ENCODE measurements at regions not wholly inside any gene's neighbourhood (a gene's known extent, or its start where the extent isn't known, plus 50 kb on each side); places are given as distances from the start of the nearest gene placed in this dataset.

GRCh38 chr6:92723390-92723931, 695.9 kb downstream of the EPHA7 start:
- Histone ChIP-seq H3K36me3 (ENCODE audit: control insufficient read depth, insufficient read depth, low read length) (no peaks in the 10 kb centered on the region), H3K4me1 (ENCODE audit: control insufficient read depth, insufficient read depth, low read length) (no peaks in the 10 kb centered on the region), H3K4me3 (ENCODE audit: low read depth, low read length) (no peak overlapping the region), H3K9me3 (ENCODE audit: control insufficient read depth, insufficient read depth, low read length) (no peaks in the 10 kb centered on the region), H3K27ac (ENCODE audit: low read depth, low read length) (no peak overlapping the region), H3K27me3 (ENCODE audit: control insufficient read depth, insufficient read depth, low read length) (no peaks in the 10 kb centered on the region)
- DNase-seq (ENCODE audit: low read depth in 4 of 6, low spot score in 6 of 6): no peak
- WGBS (ENCODE audit: insufficient coverage): 95% methylated on average over 42 of the region's 45 CpGs

GRCh38 chr6:92719773-92720172, 699.6 kb downstream of the EPHA7 start:
- H3K4me3 ChIP-seq (ENCODE audit: low read depth, low read length): no peak overlapping the region
- H3K27ac ChIP-seq (ENCODE audit: low read depth, low read length): no peak overlapping the region
- H3K9me3 ChIP-seq (ENCODE audit: control insufficient read depth, insufficient read depth, low read length): no peaks in the 10 kb centered on the region
- no peaks in the 10 kb centered on the region for H3K36me3 ChIP-seq (ENCODE audit: control insufficient read depth, insufficient read depth, low read length)
- no peaks in the 10 kb centered on the region for H3K27me3 ChIP-seq (ENCODE audit: control insufficient read depth, insufficient read depth, low read length)
- 92% methylated on average over 2 of the region's 3 CpGs for whole genome bisulfite sequencing (ENCODE audit: insufficient coverage)
- no peak for DNase-seq (ENCODE audit: low read depth in 4 of 6, low spot score in 6 of 6)
- H3K4me1 ChIP-seq (ENCODE audit: control insufficient read depth, insufficient read depth, low read length): no peaks in the 10 kb centered on the region

- H3K36me3 ChIP-seq (ENCODE audit: control insufficient read depth, insufficient read depth, low read length): no peaks in the 10 kb centered on the region
- no peaks in the 10 kb centered on the region for H3K4me1 ChIP-seq (ENCODE audit: control insufficient read depth, insufficient read depth, low read length)
- no peaks in the 10 kb centered on the region for H3K9me3 ChIP-seq (ENCODE audit: control insufficient read depth, insufficient read depth, low read length)
- no peak overlapping the region for H3K27ac ChIP-seq (ENCODE audit: low read depth, low read length)
- WGBS (ENCODE audit: insufficient coverage): no CpG with 5 or more reads among the region's 4 CpGs
- no peak for DNase-seq (ENCODE audit: low read depth in 4 of 6, low spot score in 6 of 6)
- H3K27me3 ChIP-seq (ENCODE audit: control insufficient read depth, insufficient read depth, low read length): no peaks in the 10 kb centered on the region
- no peak overlapping the region for H3K4me3 ChIP-seq (ENCODE audit: low read depth, low read length)
Observed at GRCh38 chr6:92716638-92717037, 702.7 kb downstream of the EPHA7 start.

- peak in 1 of 6 donors; percentile 35 for DNase-seq (ENCODE audit: low read depth in 4 of 6, low spot score in 6 of 6)
- Histone ChIP-seq H3K9me3 (ENCODE audit: control insufficient read depth, insufficient read depth, low read length) (no peaks in the 10 kb centered on the region), H3K27ac (ENCODE audit: low read depth, low read length) (no peak overlapping the region), H3K27me3 (ENCODE audit: control insufficient read depth, insufficient read depth, low read length) (no peaks in the 10 kb centered on the region), H3K36me3 (ENCODE audit: control insufficient read depth, insufficient read depth, low read length) (no peaks in the 10 kb centered on the region), H3K4me3 (ENCODE audit: low read depth, low read length) (no peak overlapping the region), H3K4me1 (ENCODE audit: control insufficient read depth, insufficient read depth, low read length) (no peaks in the 10 kb centered on the region)
Observed at GRCh38 chr6:92715991-92716390, 703.4 kb downstream of the EPHA7 start.

- DNase-seq (ENCODE audit: low read depth in 4 of 6, low spot score in 6 of 6): no peak
- Histone ChIP-seq H3K27ac (ENCODE audit: low read depth, low read length) (no peak overlapping the region), H3K36me3 (ENCODE audit: control insufficient read depth, insufficient read depth, low read length) (no peaks in the 10 kb centered on the region), H3K4me3 (ENCODE audit: low read depth, low read length) (no peak overlapping the region), H3K27me3 (ENCODE audit: control insufficient read depth, insufficient read depth, low read length) (no peaks in the 10 kb centered on the region), H3K4me1 (ENCODE audit: control insufficient read depth, insufficient read depth, low read length) (no peaks in the 10 kb centered on the region), H3K9me3 (ENCODE audit: control insufficient read depth, insufficient read depth, low read length) (no peaks in the 10 kb centered on the region)
Observed at GRCh38 chr6:92714346-92714745, 705.0 kb downstream of the EPHA7 start.

- no peak overlapping the region for H3K27ac ChIP-seq (ENCODE audit: low read depth, low read length)
- no peaks in the 10 kb centered on the region for H3K9me3 ChIP-seq (ENCODE audit: control insufficient read depth, insufficient read depth, low read length)
- no CpG with 5 or more reads among the region's 3 CpGs for WGBS (ENCODE audit: insufficient coverage)
- H3K4me1 ChIP-seq (ENCODE audit: control insufficient read depth, insufficient read depth, low read length): no peaks in the 10 kb centered on the region
- H3K4me3 ChIP-seq (ENCODE audit: low read depth, low read length): no peak overlapping the region
- no peaks in the 10 kb centered on the region for H3K27me3 ChIP-seq (ENCODE audit: control insufficient read depth, insufficient read depth, low read length)
- no peaks in the 10 kb centered on the region for H3K36me3 ChIP-seq (ENCODE audit: control insufficient read depth, insufficient read depth, low read length)
- no peak for DNase-seq (ENCODE audit: low read depth in 4 of 6, low spot score in 6 of 6)
Observed at GRCh38 chr6:92710048-92710447, 709.3 kb downstream of the EPHA7 start.

- Histone ChIP-seq H3K27ac (ENCODE audit: low read depth, low read length) (no peak overlapping the region), H3K27me3 (ENCODE audit: control insufficient read depth, insufficient read depth, low read length) (no peaks in the 10 kb centered on the region), H3K36me3 (ENCODE audit: control insufficient read depth, insufficient read depth, low read length) (no peaks in the 10 kb centered on the region), H3K4me1 (ENCODE audit: control insufficient read depth, insufficient read depth, low read length) (no peaks in the 10 kb centered on the region), H3K4me3 (ENCODE audit: low read depth, low read length) (no peak overlapping the region), H3K9me3 (ENCODE audit: control insufficient read depth, insufficient read depth, low read length) (no peaks in the 10 kb centered on the region)
- WGBS (ENCODE audit: insufficient coverage): 100% methylated on average over 1 of the region's 1 CpG
- no peak for DNase-seq (ENCODE audit: low read depth in 4 of 6, low spot score in 6 of 6)
Observed at GRCh38 chr6:92708945-92709344, 710.4 kb downstream of the EPHA7 start.

- Histone ChIP-seq H3K27me3 (ENCODE audit: control insufficient read depth, insufficient read depth, low read length) (no peaks in the 10 kb centered on the region), H3K4me3 (ENCODE audit: low read depth, low read length) (no peak overlapping the region), H3K9me3 (ENCODE audit: control insufficient read depth, insufficient read depth, low read length) (no peaks in the 10 kb centered on the region), H3K27ac (ENCODE audit: low read depth, low read length) (no peak overlapping the region), H3K36me3 (ENCODE audit: control insufficient read depth, insufficient read depth, low read length) (no peaks in the 10 kb centered on the region), H3K4me1 (ENCODE audit: control insufficient read depth, insufficient read depth, low read length) (no peaks in the 10 kb centered on the region)
- DNase-seq (ENCODE audit: low read depth in 4 of 6, low spot score in 6 of 6): no peak
- no CpG with 5 or more reads among the region's 1 CpG for WGBS (ENCODE audit: insufficient coverage)
Observed at GRCh38 chr6:92708270-92708669, 711.1 kb downstream of the EPHA7 start.

GRCh38 chr6:92706976-92707375, 712.4 kb downstream of the EPHA7 start:
- Histone ChIP-seq H3K9me3 (ENCODE audit: control insufficient read depth, insufficient read depth, low read length) (no peaks in the 10 kb centered on the region), H3K36me3 (ENCODE audit: control insufficient read depth, insufficient read depth, low read length) (no peaks in the 10 kb centered on the region), H3K4me3 (ENCODE audit: low read depth, low read length) (no peak overlapping the region), H3K27me3 (ENCODE audit: control insufficient read depth, insufficient read depth, low read length) (no peaks in the 10 kb centered on the region), H3K4me1 (ENCODE audit: control insufficient read depth, insufficient read depth, low read length) (no peaks in the 10 kb centered on the region), H3K27ac (ENCODE audit: low read depth, low read length) (no peak overlapping the region)
- no peak for DNase-seq (ENCODE audit: low read depth in 4 of 6, low spot score in 6 of 6)

GRCh38 chr6:92701425-92702096, 717.8 kb downstream of the EPHA7 start:
- DNase-seq (ENCODE audit: low read depth in 4 of 6, low spot score in 6 of 6): no peak
- no peaks in the 10 kb centered on the region for H3K27me3 ChIP-seq (ENCODE audit: control insufficient read depth, insufficient read depth, low read length)
- H3K9me3 ChIP-seq (ENCODE audit: control insufficient read depth, insufficient read depth, low read length): no peaks in the 10 kb centered on the region
- H3K4me1 ChIP-seq (ENCODE audit: control insufficient read depth, insufficient read depth, low read length): no peaks in the 10 kb centered on the region
- WGBS (ENCODE audit: insufficient coverage): 97% methylated on average over 7 of the region's 10 CpGs
- no peak overlapping the region for H3K27ac ChIP-seq (ENCODE audit: low read depth, low read length)
- H3K4me3 ChIP-seq (ENCODE audit: low read depth, low read length): no peak overlapping the region
- no peaks in the 10 kb centered on the region for H3K36me3 ChIP-seq (ENCODE audit: control insufficient read depth, insufficient read depth, low read length)
